Panc1 (cell line): ENCODE measurements at regions not wholly inside any gene's neighbourhood (a gene's known extent, or its start where the extent isn't known, plus 50 kb on each side); places are given as distances from the start of the nearest gene placed in this dataset.

Source experiments
- CTCF ChIP-seq: fragments of 450-650 bp; IDR thresholded peaks from 2 replicates; pipeline ENCODE4 v1.5.1; 2017; ENCODE audit warnings: mild to moderate bottlenecking
- POLR2AphosphoS5 ChIP-seq: IDR thresholded peaks from 2 replicates; pipeline ENCODE4 v1.6.1; 2012; ENCODE audit warnings: mild to moderate bottlenecking, low read depth, low read length, moderate library complexity
- TCF7L2 ChIP-seq: IDR thresholded peaks from 2 replicates; pipeline ENCODE4 v1.6.1; 2011; ENCODE audit warnings: mild to moderate bottlenecking, low read depth, low read length, inconsistent platforms

GRCh38 chr17:72411124-72411563, 290.3 kb downstream of the SOX9 start:
- TF ChIP-seq TCF7L2 (no peak), CTCF (no peak), POLR2AphosphoS5 (no peak)
